IPS-NIHi11 (cell line): ENCODE measurements at regions not wholly inside any gene's neighbourhood (a gene's known extent, or its start where the extent isn't known, plus 50 kb on each side); places are given as distances from the start of the nearest gene placed in this dataset.

Source experiments
- DNase-seq: peaks from one replicate; pipeline ENCODE4 v3.0.0; 2012; ENCODE audit warnings: mixed read lengths, low spot score

GRCh38 chr13:93140912-93141311 is 85.7 kb upstream of the GPC6 start:
- DNase-seq = no peak

DNA sequence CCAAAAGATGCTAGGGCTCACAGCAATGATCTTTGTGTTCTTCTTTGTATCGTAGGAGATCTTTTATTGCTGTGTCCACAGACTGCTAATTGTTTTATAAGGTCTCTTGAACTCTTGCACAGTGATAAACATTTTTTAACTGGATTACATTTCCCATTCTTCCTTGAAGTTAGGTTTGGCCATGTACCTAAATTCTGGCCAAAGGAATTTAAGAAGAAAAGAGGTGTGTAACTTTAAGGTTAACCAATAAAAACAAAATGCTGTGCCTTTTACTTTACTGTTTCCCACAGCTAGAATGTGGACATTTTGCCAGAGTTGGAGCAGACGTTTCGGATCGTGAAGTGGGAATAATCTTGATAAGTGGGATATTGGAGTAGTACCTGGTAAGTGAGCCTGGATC is 82.6 kb upstream of the GPC6 start:
- DNase-seq = no peak

- DNase-seq = no peak
Observed at GRCh38 chr13:93145199-93145598, 81.4 kb upstream of the GPC6 start.

- no peak for DNase-seq
Observed at GRCh38 chr13:93146584-93147297, 79.9 kb upstream of the GPC6 start.

DNA sequence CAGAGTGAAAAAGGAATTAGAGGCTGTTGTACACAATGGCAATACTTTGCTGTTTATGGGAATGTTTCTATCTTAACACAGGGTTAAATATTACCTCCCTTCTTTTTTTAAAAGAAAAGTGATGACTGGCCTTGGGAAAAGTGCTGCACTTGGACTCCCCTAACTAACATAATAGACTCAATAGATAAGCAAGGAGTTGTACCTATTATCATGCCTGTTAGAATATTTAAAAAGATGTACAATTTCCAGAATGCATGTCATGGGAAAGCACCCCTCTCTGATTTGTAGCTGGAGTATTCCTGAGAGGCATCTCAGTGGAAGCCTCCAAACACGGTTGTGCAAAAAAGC is 79.3 kb upstream of the GPC6 start:
- DNase-seq = no peak

- no peak for DNase-seq
Observed at GRCh38 chr13:93147946-93148345, 78.7 kb upstream of the GPC6 start.

GRCh38 chr13:93151277-93151676 is 75.3 kb upstream of the GPC6 start:
- no peak for DNase-seq

DNA sequence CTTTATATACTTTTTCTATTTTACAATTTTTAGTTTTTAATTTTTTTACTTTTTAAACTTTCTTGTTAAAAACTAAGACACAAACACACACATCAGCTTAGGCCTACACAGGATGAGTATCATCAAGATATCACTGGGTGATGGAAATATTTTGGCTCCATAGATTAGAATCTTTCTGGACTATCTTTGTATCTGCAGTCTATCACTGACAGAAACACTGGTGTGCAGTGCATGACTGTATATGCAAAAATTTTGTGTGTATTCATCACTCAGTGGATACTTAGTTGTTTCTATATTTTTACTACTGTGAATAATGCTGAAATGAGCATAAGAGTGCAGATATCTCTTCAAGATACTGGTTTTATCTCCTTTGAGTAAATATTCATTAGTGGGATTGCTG is 68.0 kb upstream of the GPC6 start:
- DNase-seq = no peak

- DNase-seq = no peak
Observed at GRCh38 chr13:93169980-93170379, 56.6 kb upstream of the GPC6 start.

GRCh38 chr13:93172109-93172508 is 54.5 kb upstream of the GPC6 start:
- DNase-seq = no peak

DNA sequence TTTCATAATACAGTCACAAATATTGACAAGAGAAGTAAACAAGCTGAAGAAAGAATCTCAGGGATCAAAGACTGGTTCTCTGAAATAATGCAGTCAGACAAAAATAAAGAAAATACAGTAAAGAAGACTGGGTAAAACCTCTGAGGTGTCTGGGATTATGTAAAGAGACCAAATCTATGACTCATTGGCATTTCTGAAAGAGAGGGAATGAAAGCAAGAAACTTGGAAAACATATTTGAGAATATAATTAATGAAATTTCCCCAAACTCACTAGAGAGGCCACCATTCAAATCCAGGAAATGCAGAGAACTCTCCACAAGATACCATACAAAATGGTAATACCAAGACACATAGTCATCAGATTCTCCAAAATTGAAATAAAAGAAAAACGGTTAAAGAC is 53.0 kb upstream of the GPC6 start:
- DNase-seq = no peak

DNA sequence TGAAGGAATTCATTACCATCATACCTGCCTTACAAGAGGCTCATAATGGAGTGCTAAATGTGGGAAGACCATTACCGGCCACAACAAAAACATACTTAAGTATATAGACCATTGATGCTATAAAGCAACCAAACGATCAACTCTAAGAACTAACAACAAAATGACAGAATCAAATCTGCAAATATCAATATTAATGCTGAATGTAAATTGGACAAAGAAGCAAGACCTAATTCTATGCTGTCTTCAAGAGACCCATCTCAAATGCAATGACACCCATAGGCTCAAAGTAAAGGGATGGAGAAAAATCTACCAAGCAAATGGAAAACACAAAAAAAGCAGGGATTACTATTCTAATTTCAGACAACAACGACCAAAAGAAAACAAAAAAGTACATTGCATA is 52.3 kb upstream of the GPC6 start:
- no peak for DNase-seq
